Transverse colon (tissue), 4 donors: ENCODE measurements at regions not wholly inside any gene's neighbourhood (a gene's known extent, or its start where the extent isn't known, plus 50 kb on each side); places are given as distances from the start of the nearest gene placed in this dataset.
A peak's percentile ranks its signal among the peaks of the same experiment; 100 is the strongest.

Source experiments
- EP300 ChIP-seq: sonication (generic); formaldehyde crosslinking; IDR thresholded peaks from one replicate; pipeline ENCODE4 v1.6.1; 2017; ENCODE audit warnings: antibody characterized with exemption, low read depth
- POLR2A ChIP-seq: fragments of 450-650 bp; IDR thresholded peaks from one replicate; pipeline ENCODE4 v1.6.1; 2016; ENCODE audit warnings: antibody characterized with exemption, mild to moderate bottlenecking, moderate library complexity
- POLR2AphosphoS5 ChIP-seq, 3 donors: sonication (generic); formaldehyde crosslinking; IDR thresholded peaks; one replicate each; pipeline ENCODE4 v1.6.1; 2016; ENCODE audit warnings: antibody characterized with exemption in 3 of 3
- TF ChIP-seq, protein P1 (sequence below), 5 experiments: fragments of 200-600 bp in 3 of 5; fragments of 450-650 bp in 2 of 5; sonication (generic) in 3 of 5; IDR thresholded peaks; 1 replicate in 2 of 5; 2 replicates in 3 of 5; pipeline ENCODE4 v1.5.1; 2016 to 2017; ENCODE audit warnings: antibody characterized with exemption in 5 of 5, inconsistent platforms in 3 of 5, mild to moderate bottlenecking in 2 of 5, moderate library complexity in 1 of 5

- TF ChIP-seq, protein P1, sequence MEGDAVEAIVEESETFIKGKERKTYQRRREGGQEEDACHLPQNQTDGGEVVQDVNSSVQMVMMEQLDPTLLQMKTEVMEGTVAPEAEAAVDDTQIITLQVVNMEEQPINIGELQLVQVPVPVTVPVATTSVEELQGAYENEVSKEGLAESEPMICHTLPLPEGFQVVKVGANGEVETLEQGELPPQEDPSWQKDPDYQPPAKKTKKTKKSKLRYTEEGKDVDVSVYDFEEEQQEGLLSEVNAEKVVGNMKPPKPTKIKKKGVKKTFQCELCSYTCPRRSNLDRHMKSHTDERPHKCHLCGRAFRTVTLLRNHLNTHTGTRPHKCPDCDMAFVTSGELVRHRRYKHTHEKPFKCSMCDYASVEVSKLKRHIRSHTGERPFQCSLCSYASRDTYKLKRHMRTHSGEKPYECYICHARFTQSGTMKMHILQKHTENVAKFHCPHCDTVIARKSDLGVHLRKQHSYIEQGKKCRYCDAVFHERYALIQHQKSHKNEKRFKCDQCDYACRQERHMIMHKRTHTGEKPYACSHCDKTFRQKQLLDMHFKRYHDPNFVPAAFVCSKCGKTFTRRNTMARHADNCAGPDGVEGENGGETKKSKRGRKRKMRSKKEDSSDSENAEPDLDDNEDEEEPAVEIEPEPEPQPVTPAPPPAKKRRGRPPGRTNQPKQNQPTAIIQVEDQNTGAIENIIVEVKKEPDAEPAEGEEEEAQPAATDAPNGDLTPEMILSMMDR (IDR thresholded peaks at IDR 0.05) = peak; percentile 22 to 51 (median 39)
- TF ChIP-seq POLR2A (no peak), POLR2AphosphoS5 (IDR thresholded peaks at IDR 0.05) (no peak), EP300 (no peak)
Observed at GRCh38 chr17:71084219-71084618, 914.9 kb downstream of the KCNJ2 start.
